Activated CD4-positive, alpha-beta T cell treated with anti-CD3 and anti-CD28 coated beads, Interleukin-2, amount 50 U/mL, for 16 hours (primary cell): ENCODE measurements at regions not wholly inside any gene's neighbourhood (a gene's known extent, or its start where the extent isn't known, plus 50 kb on each side); places are given as distances from the start of the nearest gene placed in this dataset.

ENCODE experiments used
- DNase-seq: peaks from one replicate; pipeline ENCODE4 v3.0.0-alpha.2; 2020

- no peak for DNase-seq
Observed at GRCh38 chr5:6806668-6807067, 93.4 kb downstream of the TENT4A start.

GRCh38 chr5:6808462-6808861 lies 95.2 kb downstream of the TENT4A start:
- no peak for DNase-seq

GRCh38 chr5:6810641-6811405 lies 97.6 kb downstream of the TENT4A start:
- no peak for DNase-seq

- DNase-seq = no peak
Observed at GRCh38 chr5:6812091-6812490, 98.9 kb downstream of the TENT4A start.

- DNase-seq = no peak
Observed at GRCh38 chr5:6812800-6813731, 99.8 kb downstream of the TENT4A start.

GRCh38 chr5:6814816-6815215 lies 101.6 kb downstream of the TENT4A start:
- no peak for DNase-seq

GRCh38 chr5:6818594-6819511 lies 105.6 kb downstream of the TENT4A start:
- no peak for DNase-seq

- DNase-seq = no peak
Observed at GRCh38 chr5:6819521-6819920, 106.3 kb downstream of the TENT4A start.

- peak; percentile 66 for DNase-seq
Observed at GRCh38 chr5:6820851-6821479, 107.7 kb downstream of the TENT4A start.

- DNase-seq = no peak
Observed at GRCh38 chr5:6822068-6822467, 108.8 kb downstream of the TENT4A start.

GRCh38 chr5:6822556-6823343 lies 109.5 kb downstream of the TENT4A start:
- no peak for DNase-seq

GRCh38 chr5:6823996-6824395 lies 110.8 kb downstream of the TENT4A start:
- DNase-seq = no peak

- no peak for DNase-seq
Observed at GRCh38 chr5:6825678-6826244, 112.5 kb downstream of the TENT4A start.

- DNase-seq = no peak
Observed at GRCh38 chr5:6826756-6827155, 113.5 kb downstream of the TENT4A start.

- DNase-seq = peak; percentile 78
Observed at GRCh38 chr5:6827526-6828219, 114.4 kb downstream of the TENT4A start.

GRCh38 chr5:6829150-6829784 lies 116.0 kb downstream of the TENT4A start:
- DNase-seq = peak; percentile 91

GRCh38 chr5:6830643-6831239 lies 117.5 kb downstream of the TENT4A start:
- DNase-seq = no peak

GRCh38 chr5:6831678-6832671 lies 118.7 kb downstream of the TENT4A start:
- DNase-seq = no peak
